ENCODE measurements at regions not wholly inside any gene's neighbourhood (a gene's known extent, or its start where the extent isn't known, plus 50 kb on each side); places are given as distances from the start of the nearest gene placed in this dataset.
"Not testable (repeated sequence)": the region's sequence is repeated elsewhere in the genome, so short reads cannot be mapped to it uniquely, and the experiment has no call there.

- DNase-seq: peak; percentile 20 to 63 (median 55)
Measured at GRCh38 chr1:188782220-188782841, 1695.3 kb downstream of the BRINP3 start.

- DNase-seq: no peak
Measured at GRCh38 chr1:188794969-188795368, 1682.7 kb downstream of the BRINP3 start.

- not testable (repeated sequence) for DNase-seq
Measured at GRCh38 chr1:188812153-188812552, 1665.5 kb downstream of the BRINP3 start.

DNA sequence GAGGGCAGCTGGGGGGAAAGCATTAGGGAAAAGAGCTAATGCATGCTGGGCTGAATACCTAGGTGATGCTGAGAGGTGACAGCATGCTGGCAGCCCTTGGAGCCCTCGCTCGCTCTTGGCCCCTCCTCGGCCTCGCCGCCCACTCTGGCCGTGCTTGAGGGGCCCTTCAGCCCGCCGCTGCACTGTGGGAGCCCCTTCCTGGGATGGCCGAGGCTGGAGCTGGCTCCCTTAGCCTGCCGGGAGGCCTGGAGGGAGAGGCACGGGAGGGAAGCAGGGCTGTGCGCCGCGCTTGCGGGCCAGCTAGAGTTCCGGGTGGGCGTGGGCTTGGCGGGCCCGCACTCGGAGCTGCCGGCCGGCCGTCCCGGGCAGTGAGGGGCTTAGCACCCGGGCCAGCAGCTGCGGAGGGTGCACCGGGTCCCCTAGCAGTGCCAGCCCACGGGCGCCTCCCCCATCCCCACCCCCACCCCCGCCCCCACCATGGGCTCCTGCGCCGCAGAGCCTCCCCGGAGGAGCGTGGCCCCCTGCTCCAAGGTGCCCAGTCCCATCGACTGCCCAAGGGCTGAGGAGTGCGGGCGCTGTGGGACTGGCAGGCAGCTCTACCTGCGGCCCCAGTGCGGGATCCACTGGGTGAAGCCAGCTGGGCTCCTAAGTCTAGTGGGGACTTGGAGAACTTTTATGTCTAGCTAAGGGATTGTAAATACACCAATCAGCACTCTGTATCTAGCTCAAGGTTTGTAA is 1664.7 kb downstream of the BRINP3 start:
- not testable (repeated sequence) for DNase-seq

DNA sequence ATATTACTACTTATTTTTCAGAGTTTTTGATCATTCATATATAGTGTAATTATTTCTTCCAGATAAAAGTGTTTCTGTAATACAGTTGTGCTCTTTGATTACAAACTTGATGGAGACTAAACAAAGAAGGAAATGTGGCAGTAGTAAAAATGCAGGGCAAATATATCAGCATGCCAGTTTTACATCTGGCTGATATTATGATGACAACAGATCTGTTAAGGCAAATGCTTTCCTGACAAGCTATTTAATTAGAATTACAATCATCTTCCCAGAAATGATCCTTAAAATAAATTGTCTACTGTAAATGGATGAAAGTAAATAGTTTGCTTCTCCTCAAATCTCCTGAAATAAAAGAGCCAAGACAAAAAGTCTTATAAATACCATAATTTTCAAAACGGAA is 1659.8 kb downstream of the BRINP3 start:
- DNase-seq: no peak

GRCh38 chr1:188822248-188822647 is 1655.4 kb downstream of the BRINP3 start:
- DNase-seq: no peak

- DNase-seq: no peak
Measured at GRCh38 chr1:188825471-188825870, 1652.2 kb downstream of the BRINP3 start.

- no peak for DNase-seq
Measured at GRCh38 chr1:188826800-188827199, 1650.9 kb downstream of the BRINP3 start.

GRCh38 chr1:188827400-188827799 is 1650.3 kb downstream of the BRINP3 start:
- no peak for DNase-seq

- not testable (repeated sequence) for DNase-seq
Measured at GRCh38 chr1:188841111-188841696, 1636.5 kb downstream of the BRINP3 start.

- DNase-seq: no peak
Measured at GRCh38 chr1:188846468-188846867, 1631.2 kb downstream of the BRINP3 start.

GRCh38 chr1:188857526-188858087 is 1620.1 kb downstream of the BRINP3 start:
- no peak for DNase-seq

GRCh38 chr1:188867614-188868013 is 1610.0 kb downstream of the BRINP3 start:
- DNase-seq: no peak

DNA sequence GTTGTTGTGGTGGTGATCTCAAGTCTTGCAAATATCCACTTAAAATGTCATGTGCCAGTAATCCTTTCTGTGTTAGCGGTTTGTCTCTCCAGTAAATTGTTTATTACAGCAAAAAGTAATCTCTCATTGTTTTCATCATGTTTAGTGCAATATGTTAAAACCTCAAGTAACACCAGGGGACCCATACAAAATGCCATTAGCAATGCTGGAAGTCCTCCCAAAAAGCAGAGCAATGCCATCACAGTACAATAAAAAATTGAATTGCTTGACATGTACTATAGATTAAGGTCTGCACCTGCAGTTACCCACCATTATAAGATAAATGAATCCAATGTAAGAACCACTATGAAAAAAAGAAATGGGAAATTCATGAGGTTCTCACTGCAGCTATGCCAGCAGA is 1606.5 kb downstream of the BRINP3 start:
- no peak for DNase-seq

DNA sequence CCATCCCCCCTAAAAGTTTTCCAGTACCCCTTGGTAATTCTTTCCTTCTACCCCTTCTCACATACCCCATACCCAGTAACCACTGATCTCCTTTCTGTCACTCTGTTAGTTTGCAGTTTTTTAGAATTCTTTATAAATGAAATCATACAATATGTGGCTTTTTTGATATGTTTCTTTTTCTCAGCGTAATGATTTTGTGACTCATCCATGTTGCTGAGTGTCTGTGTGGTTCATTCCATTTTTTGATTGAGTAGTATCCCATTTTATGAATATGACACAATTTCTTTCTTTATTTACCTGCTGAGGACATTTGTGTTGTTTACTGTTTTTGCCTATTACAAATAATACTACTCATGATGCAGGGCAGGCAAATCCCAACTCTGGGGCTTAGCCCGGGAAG is 1605.3 kb downstream of the BRINP3 start:
- no peak for DNase-seq

GRCh38 chr1:188877668-188878067 is 1600.0 kb downstream of the BRINP3 start:
- no peak for DNase-seq

DNA sequence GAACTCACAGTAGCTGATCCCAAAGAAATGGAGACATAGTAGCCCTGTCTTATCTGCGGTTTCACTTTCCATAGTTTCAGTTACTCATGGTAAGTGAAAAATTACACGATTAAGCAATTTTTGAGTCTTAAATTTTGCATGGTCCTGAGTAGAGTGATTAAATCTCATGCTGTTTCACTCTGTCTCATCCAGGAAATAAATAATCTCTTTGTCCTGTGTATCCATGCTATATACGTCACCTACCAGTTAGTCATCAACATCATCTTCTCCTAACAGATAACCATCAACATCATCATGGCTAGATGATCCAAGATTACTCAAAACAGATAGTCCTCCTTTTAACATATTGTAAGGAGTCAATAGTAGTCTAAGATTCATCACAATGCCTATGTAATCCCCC is 1589.3 kb downstream of the BRINP3 start:
- DNase-seq: no peak

GRCh38 chr1:188889166-188889565 is 1588.5 kb downstream of the BRINP3 start:
- no peak for DNase-seq

DNA sequence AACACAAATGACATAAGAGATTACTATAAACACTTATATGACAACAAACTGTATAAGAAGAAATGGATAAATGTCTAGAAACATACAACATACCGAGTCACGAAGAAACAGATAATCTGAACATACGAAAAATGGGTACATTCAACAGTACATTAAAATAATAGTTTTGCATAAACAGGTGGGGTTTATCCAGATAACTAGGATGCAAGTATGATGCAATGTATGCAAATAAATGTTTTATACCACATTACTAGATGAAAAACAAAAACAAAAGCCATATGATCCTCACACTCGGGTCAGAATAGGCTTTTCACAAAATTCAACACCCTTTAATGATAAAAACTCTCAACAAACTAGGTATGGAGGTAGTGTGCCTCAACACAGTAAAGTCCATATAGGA is 1585.7 kb downstream of the BRINP3 start:
- DNase-seq: no peak

- DNase-seq: no peak
Measured at GRCh38 chr1:188895611-188896010, 1582.1 kb downstream of the BRINP3 start.

DNA sequence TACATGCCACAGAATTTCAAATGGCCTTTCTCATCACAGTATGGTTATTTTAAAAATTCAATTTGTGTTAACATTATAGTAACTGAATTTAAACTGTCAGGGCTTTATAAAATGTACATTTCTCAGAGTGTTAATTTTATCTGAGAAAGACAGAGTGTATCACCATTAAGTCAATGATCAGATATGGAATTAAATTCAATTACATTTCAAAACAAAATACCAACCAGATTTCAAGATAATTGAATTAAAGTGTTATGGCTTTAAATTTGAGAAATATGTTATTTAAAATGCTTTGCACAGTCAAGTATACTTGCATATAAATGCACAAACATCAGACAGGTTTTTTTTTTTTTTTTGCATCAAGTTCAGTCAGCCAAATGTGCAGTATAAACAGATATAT is 1574.4 kb downstream of the BRINP3 start:
- no peak for DNase-seq

DNA sequence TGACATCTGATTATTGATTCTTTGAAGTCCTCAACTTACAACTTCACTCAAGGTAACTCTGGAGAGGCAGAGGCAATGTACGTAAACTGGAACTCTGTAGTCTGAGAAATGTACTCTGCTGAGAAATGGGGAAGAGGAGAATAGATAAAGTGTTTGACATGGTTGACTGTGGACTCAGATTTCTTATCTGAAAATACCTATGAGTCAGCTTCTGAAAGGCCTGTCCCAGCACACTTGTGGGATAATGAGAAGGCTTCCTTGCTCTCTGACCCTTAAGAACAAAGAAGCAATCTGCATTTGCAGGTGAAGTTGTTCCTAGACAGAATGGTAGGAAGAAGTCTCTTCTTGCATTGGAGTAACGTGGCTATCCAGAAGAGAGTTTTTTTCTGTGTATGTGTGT is 1573.5 kb downstream of the BRINP3 start:
- DNase-seq: no peak

- no peak for DNase-seq
Measured at GRCh38 chr1:188906921-188907641, 1570.6 kb downstream of the BRINP3 start.

All from suppressor macrophage (primary cell).